Islet precursor cell (in vitro differentiated cells): ENCODE measurements at regions not wholly inside any gene's neighbourhood (a gene's known extent, or its start where the extent isn't known, plus 50 kb on each side); places are given as distances from the start of the nearest gene placed in this dataset.
A peak's percentile ranks its signal among the peaks of the same experiment; 100 is the strongest.

Experiments used
- DNase-seq: peaks from one replicate; pipeline ENCODE4 v3.0.0-alpha.2; 2018

- DNase-seq = peak; percentile 59
Measured at GRCh38 chrX:149274516-149275105, 230.5 kb downstream of the IDS start.

- DNase-seq = no peak
Measured at GRCh38 chrX:149272690-149273463, 232.2 kb downstream of the IDS start.

GRCh38 chrX:149267878-149268813 lies 237.0 kb downstream of the IDS start:
- DNase-seq = no peak

GRCh38 chrX:149262086-149262485 lies 243.0 kb downstream of the IDS start:
- DNase-seq = no peak

GRCh38 chrX:149259241-149259640 lies 245.9 kb downstream of the IDS start:
- no peak for DNase-seq

- no peak for DNase-seq
Measured at GRCh38 chrX:149255860-149256259, 249.2 kb downstream of the IDS start.

- peak; percentile 58 for DNase-seq
Measured at GRCh38 chrX:149248073-149248625, 257.0 kb downstream of the IDS start.

- no peak for DNase-seq
Measured at GRCh38 chrX:149230689-149231088, 274.4 kb downstream of the IDS start.

- no peak for DNase-seq
Measured at GRCh38 chrX:149223854-149224253, 281.3 kb downstream of the IDS start.

GRCh38 chrX:149222040-149222439 lies 283.1 kb downstream of the IDS start:
- no peak for DNase-seq

GRCh38 chrX:149221230-149221629 lies 283.9 kb downstream of the IDS start:
- no peak for DNase-seq

- DNase-seq = no peak
Measured at GRCh38 chrX:149213264-149213663, 291.8 kb downstream of the IDS start.

- DNase-seq = no peak
Measured at GRCh38 chrX:149208307-149208706, 296.8 kb downstream of the IDS start.

GRCh38 chrX:149207518-149207917 lies 297.6 kb downstream of the IDS start:
- DNase-seq = no peak

- DNase-seq = no peak
Measured at GRCh38 chrX:149205937-149206336, 299.2 kb downstream of the IDS start.

- no peak for DNase-seq
Measured at GRCh38 chrX:149205081-149205480, 300.0 kb downstream of the IDS start.

GRCh38 chrX:149199734-149200133 lies 305.4 kb downstream of the IDS start:
- no peak for DNase-seq

GRCh38 chrX:149198980-149199732 lies 305.9 kb downstream of the IDS start:
- no peak for DNase-seq

GRCh38 chrX:149185087-149185486 lies 320.0 kb downstream of the IDS start:
- DNase-seq = no peak

- no peak for DNase-seq
Measured at GRCh38 chrX:149161435-149162088, 343.5 kb downstream of the IDS start.

GRCh38 chrX:149157976-149158375 lies 347.1 kb downstream of the IDS start:
- DNase-seq = no peak

GRCh38 chrX:149152941-149153340 lies 352.2 kb downstream of the IDS start:
- DNase-seq = no peak
